GM23248 (cell line): ENCODE measurements at regions not wholly inside any gene's neighbourhood (a gene's known extent, or its start where the extent isn't known, plus 50 kb on each side); places are given as distances from the start of the nearest gene placed in this dataset.

Experiments
- EZH2 ChIP-seq: fragments of 200-600 bp; sonication (generic); IDR thresholded peaks from 2 replicates; pipeline ENCODE4 v1.6.1; 2018; ENCODE audit warnings: antibody characterized with exemption, mild to moderate bottlenecking; ENCODE audit not compliant: insufficient read depth, poor library complexity, severe bottlenecking
- EZH2phosphoT487 ChIP-seq: fragments of 200-600 bp; sonication (generic); IDR thresholded peaks from 2 replicates; pipeline ENCODE4 v1.6.1; 2018; ENCODE audit warnings: antibody characterized with exemption, moderate library complexity, mild to moderate bottlenecking, low read depth; ENCODE audit not compliant: insufficient read depth

- TF ChIP-seq EZH2 (no peak), EZH2phosphoT487 (no peak)
Measured at GRCh38 chr13:108095036-108095435, 120.3 kb downstream of the LIG4 start.
